GM19463 (cell line): ENCODE measurements at regions not wholly inside any gene's neighbourhood (a gene's known extent, or its start where the extent isn't known, plus 50 kb on each side); places are given as distances from the start of the nearest gene placed in this dataset.
"Not testable (repeated sequence)": the region's sequence is repeated elsewhere in the genome, so short reads cannot be mapped to it uniquely, and the experiment has no call there.

ENCODE experiments used
- ATAC-seq: cut with Tn5 transposase; IDR thresholded peaks from one replicate; pipeline ENCODE4 v1.9.1; 2021; ENCODE audit warnings: mild to moderate bottlenecking, moderate library complexity; ENCODE audit not compliant: unreplicated experiment

DNA sequence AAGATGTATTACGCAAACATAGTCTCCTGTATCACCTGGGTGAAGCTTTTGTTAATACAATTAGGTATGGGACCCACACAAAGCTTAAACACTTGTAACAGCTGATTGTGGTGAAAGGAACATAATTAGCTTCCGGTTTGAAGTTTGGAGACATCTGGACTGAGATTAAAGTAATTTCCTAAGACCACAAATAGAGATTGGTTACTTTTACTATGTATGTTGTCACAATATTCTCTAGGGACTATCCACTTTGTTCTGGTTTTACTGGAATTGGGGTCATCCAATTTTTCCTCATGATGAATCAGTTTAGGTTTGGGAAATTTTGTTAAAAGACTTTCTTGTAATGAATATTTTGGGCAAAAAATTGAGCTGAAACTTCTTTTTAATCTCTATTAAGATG, 71.8 kb upstream of the SAMSN1 start:
- ATAC-seq: no peak

DNA sequence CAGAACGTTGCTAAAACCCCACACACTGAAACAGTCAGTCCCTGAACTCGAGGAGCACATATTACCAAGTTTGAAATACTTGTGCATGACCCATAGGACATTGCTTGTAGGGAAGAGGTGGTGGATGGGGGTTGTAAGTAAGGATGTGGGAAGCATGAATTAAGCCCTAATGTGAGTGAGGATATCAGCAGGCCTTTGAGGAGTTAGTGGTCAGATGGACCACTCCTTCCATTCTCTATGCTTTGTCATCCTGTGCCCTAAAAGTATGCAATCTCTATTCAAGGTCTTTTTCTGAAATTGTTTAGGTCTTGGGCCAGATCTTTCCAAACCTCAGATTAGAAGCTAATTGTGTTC, 70.9 kb upstream of the SAMSN1 start:
- ATAC-seq: no peak

DNA sequence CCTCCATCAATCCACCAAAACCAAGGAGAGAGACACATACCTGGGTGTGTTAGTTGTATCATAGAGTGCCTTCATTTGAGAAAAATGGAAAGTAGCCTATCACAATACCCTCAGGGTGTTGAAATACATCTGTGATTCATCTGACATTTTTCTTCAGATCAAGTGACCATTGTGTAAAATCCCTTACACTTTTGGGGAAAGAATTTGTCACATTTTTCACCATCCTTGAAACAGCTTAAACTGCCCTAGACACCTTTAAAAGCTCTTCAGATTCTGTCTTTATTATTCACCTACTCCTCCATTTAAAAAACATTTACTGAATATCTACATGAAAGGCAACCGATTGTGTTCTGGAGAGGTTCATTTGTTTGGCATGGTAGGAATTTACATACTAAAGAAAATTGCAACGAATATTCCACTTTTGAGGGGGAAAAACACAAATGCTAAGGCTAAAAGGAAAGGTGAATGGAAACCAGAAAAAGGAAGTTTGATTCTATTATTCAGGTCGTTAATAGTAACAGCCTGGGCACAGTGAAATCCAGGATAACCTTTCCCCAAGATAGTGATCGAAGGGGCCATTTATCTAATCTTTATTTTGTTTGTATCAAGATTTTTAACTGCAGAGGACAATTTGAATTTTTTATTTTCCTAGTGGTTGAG, 70.4 kb upstream of the SAMSN1 start:
- no peak for ATAC-seq

DNA sequence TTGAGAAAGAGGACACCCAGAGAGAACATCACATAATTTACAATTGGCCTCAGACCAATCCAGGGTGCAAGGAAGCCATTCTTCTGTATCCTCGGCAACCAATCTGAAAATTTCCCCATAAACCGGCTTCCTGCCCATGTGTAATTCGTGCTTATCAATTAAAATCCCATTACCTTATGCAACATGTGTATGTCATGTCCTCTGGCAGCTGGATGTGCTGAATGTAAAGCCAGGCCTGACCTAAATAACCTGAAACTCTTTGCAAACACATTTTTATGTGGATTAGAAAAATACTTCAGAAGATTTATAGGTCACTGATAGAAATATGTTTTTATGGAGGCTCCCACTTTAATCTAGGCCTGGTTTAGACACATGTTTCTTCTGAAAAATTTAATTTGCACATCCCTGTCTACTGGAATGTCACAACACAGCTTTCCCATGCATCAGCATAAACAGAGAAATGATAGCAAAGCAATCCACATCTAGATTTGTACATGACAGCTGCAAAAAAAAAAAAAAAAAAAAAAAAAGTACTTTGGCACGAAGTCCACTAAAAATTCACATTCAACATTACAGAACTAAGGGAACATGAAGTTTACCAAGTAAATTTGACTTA, 69.4 kb upstream of the SAMSN1 start:
- ATAC-seq: no peak

DNA sequence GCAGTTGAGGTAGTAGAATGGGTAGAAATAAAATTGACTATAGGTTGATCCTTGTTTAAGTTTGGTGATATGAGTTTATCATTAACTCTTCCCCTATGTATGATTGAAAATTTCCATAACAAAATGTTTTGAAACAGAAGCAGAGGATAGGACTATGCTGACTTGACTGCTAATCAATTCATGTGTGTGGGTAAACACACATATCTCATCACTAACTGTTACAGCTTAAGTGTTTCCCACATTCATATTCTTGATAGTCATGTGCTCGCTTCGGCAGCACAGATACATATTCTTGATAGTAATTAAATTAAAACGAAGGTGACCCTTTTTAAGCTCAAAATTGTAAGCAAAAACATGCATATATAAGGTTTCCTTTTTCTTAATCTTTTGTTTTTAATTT, 68.2 kb upstream of the SAMSN1 start:
- ATAC-seq: no peak

DNA sequence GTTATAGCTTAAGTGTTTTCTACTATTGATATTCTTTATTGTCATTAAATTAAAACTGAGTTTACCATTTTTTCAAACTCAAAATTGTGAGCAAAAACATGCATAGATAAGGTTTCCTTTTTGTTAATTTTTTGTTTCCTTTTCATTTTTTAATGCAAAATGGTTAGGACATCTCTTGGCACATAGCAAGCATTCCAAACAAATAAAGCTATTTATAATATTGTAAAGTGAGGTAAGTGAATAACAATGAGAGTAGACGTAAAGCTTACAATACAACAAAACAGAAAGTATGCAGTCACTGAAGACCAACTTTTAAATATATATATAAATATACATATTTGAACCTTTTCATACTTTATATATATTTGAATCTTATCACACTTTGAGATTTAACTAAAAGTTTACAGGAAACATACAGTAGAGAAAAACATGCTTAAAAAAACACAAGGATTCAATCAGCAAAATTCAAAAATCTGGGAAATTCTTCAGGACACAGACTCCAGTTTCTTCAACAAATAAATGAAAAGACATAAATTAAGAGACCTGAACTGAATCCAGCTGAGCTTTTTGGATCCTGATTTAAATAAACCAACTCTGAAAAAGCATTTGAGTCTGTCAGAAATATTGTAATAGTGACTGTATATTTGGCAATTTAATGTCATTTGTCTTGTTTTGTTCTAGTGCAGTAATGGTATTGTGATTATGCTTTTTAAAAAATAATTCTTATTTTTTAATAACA, 67.5 kb upstream of the SAMSN1 start:
- no peak for ATAC-seq

DNA sequence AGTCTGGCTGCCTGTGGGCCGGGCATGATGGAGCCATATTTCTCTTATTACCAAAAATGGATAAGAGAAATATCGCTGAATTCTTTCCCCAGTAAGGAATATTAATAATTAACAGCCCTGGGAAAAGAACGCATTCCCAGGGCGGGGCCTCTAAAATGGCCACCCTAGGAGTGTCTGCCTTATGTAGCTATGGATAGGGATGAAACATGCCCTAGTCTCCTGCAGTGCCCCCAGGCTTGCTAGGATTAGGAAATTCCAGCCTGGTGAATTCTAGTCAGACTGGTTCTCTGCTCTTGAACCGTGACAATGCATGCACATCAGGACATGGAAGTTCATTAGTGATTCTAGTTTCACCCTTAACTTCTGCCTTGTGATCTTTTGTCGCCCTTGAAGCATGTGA, 64.0 kb upstream of the SAMSN1 start:
- ATAC-seq: not testable (repeated sequence)

DNA sequence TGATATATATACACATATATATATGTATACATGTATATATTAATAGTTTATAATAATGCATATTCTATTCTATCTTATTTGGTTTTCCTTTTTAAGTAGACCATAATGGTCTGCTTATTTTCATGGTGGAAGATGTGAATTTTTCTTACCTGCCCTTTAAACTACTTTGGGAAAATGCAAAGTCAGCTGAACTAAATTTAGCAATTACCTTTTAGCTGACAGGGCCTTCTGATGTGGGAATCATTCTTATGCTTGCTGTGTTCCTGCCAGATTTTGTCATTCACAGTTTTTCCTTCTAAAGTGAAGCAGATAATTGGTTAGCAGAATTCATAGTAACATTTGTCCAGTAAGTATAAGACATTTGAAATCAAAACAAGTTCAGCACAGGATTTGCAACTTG, 63.2 kb upstream of the SAMSN1 start:
- ATAC-seq: no peak

DNA sequence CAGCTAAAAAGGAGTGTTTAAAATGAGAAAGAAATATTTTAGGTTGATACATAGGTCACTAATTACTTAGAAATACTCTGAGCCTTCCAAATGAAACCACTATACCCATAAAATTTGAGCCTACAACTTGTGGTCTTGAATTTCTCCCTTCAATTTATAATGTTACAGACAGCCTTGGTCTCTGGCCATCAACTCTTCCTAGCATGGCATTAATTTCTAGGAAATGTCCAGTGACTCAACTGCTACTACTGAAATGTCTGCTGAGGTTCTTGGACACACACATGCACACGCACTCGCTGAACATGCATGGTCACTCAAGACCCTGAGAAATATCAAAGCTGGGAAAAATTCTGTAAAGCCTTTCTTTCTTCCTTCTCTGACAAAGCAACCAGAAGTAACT, 61.1 kb upstream of the SAMSN1 start:
- no peak for ATAC-seq

DNA sequence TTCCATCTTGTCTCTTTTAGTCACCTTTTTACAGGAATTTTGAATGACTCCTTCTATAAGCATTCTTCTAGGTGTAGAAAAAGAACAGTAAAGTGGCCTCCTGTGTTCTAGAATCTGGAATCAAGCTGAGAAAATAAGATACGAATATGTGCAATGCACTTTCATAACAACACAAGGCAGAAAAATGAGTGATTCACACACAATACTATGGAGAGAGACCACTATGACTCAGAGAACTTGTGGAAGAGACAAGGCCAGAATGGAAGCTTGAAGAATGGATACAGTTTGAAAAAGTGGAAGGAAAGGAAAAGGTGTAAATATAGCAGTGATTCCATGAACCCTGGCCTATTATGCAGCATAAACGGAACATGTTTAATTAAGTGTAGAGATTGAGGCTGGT, 57.1 kb upstream of the SAMSN1 start:
- ATAC-seq: no peak

DNA sequence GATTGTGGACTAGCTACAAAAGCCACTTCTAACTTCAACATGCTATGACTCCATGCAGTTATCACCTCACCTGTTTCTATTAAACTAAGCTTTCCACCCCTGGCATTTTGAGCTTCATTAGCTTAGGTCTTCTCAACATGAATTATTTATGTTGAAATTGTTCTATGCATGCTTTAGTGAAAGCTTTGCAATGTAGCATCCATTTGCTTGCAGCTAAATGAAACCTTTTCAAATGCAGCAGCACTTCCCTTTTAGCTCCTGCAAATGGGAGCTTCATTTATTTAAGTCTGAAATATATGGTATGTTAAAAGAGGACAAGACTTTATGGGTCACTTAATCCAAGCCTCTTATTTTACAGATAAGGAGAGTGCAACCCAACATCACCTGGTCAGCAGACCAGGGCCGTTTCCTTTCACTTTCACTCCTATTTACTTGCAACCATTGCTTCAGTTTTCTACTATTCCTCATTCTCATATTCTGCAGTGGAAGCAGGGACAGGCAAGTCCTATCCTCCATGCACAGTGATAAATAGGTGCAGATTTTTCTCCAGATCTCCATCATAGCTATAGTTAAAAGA, 56.4 kb upstream of the SAMSN1 start:
- peak; percentile 92 for ATAC-seq

DNA sequence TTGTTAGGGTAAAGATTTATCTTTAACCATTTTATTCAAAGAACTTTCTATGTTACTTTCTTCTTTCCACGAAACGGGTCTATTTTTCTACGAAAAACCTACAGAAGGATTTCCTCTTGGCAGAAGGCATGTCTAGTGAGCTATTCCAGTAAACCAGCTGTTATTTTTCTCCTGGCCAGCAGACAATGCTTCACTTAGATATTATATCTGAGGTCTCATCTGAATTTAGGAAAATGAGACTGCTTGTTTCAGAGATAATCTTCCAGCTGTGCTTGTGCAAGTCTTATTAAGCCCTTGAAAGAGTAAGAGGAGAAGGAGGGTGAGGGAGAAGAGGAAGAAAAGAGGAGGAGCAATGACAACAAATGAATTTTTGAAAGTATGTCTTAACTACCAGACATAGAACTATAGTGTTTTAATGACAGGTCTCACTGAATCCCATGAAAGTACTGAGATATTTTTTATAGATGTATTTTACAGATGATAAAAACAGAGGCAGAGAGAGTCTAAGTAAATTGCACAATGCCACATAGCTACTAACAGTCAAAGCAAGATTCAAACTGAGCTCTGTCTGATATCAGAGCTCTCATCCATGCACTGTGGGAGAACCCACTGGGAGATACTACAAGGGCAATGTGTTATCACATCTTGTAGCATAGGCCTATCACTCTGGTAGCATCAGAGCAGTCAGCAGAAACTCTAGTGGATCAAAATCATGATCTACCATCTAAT, 54.6 kb upstream of the SAMSN1 start:
- ATAC-seq: no peak

DNA sequence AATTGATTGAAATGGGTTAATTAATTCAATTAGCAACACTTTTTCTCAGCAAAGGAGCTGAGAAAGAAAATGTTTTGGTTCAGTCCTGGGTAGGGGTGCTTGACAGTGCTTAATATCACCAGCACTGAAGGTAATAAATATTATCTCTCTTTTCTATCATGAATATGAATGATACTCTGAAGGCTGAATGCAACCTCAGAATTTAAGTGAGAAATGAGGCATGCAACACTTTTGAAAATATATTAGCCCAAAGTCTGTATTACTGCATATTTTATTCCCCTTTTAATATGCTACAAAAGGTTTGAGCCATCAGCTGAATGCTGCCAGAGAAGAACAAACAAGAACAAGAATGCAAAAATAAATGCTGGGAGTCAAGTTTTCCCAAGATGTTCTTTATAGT, 52.0 kb upstream of the SAMSN1 start:
- no peak for ATAC-seq
